ENCODE measurements at regions not wholly inside any gene's neighbourhood (a gene's known extent, or its start where the extent isn't known, plus 50 kb on each side); places are given as distances from the start of the nearest gene placed in this dataset.

- TF ChIP-seq POLR2A (IDR thresholded peaks at IDR 0.05): no peak
- TF ChIP-seq, protein P1, sequence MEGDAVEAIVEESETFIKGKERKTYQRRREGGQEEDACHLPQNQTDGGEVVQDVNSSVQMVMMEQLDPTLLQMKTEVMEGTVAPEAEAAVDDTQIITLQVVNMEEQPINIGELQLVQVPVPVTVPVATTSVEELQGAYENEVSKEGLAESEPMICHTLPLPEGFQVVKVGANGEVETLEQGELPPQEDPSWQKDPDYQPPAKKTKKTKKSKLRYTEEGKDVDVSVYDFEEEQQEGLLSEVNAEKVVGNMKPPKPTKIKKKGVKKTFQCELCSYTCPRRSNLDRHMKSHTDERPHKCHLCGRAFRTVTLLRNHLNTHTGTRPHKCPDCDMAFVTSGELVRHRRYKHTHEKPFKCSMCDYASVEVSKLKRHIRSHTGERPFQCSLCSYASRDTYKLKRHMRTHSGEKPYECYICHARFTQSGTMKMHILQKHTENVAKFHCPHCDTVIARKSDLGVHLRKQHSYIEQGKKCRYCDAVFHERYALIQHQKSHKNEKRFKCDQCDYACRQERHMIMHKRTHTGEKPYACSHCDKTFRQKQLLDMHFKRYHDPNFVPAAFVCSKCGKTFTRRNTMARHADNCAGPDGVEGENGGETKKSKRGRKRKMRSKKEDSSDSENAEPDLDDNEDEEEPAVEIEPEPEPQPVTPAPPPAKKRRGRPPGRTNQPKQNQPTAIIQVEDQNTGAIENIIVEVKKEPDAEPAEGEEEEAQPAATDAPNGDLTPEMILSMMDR (IDR thresholded peaks at IDR 0.05): no peak
Measured at GRCh38 chr18:43931439-43931838, 654.1 kb upstream of the SYT4 start.
